HepG2 (cell line): ENCODE measurements at regions not wholly inside any gene's neighbourhood (a gene's known extent, or its start where the extent isn't known, plus 50 kb on each side); places are given as distances from the start of the nearest gene placed in this dataset.

Experiments used
- ATAC-seq: fragments of 200-7000 bp; cut with Tn5 transposase; 3 replicates; pipeline ENCODE4 v1.9.1; 2020; ENCODE audit warnings: mild to moderate bottlenecking, moderate library complexity
- BruUV-seq: library from RNA; stranded (reverse); fragments of 400-500 nt; replicated peaks from 2 replicates; lab custom pipeline; 2021; lab: Mats Ljungman, UMichigan
- CTCF ChIA-PET: fragments of 300-600 bp; formaldehyde crosslinking; extraction: SDS; loops from one replicate; lab custom pipeline; 2021; ENCODE audit warnings: low total read pairs, inconsistent platforms, low intra/inter-chr PET ratio; lab: Yijun Ruan, JAX
- POLR2A ChIA-PET: fragments of 350-600 bp; sonication (Branson Sonifier 250); formaldehyde crosslinking; loops from one replicate; lab custom pipeline; 2020; ENCODE audit warnings: antibody characterized with exemption, inconsistent platforms; lab: Yijun Ruan, JAX
- DNase-seq: peaks from one replicate; pipeline ENCODE4 v3.0.0-alpha.2; 2015; ENCODE audit warnings: low spot score
- FAIRE-seq: peaks from 3 replicates; lab custom pipeline; 2011; peaks lifted over from hg19 to GRCh38; lab: Jason Lieb, UNC
- H2AFZ ChIP-seq: one replicate; pipeline ENCODE4 v1.6.1; 2011; ENCODE audit warnings: low read length, inconsistent platforms
- H3K27ac ChIP-seq: fragments of 300-600 bp; 3 replicates; pipeline ENCODE4 v1.8.0; 2011; ENCODE audit warnings: mixed run types, mild to moderate bottlenecking, mixed read lengths, low read length, inconsistent platforms; ENCODE audit not compliant: insufficient read depth; ENCODE audit errors: extremely low read length
- H3K27me3 ChIP-seq, 2 experiments: fragments of 200-600 bp in 1 of 2; 2 replicates in 1 of 2; 3 replicates in 1 of 2; pipeline versions ENCODE4 v1.6.0 to v1.8.0; 2011; ENCODE audit warnings: low read length in 2 of 2, mild to moderate bottlenecking in 2 of 2, moderate library complexity in 2 of 2, inconsistent platforms in 1 of 2; ENCODE audit not compliant: insufficient read depth in 2 of 2, control insufficient read depth in 1 of 2
- H3K36me3 ChIP-seq, 2 experiments: fragments of 200-600 bp in 1 of 2; replicated peaks in 1 of 2; 2 replicates in 1 of 2; 3 replicates in 1 of 2; pipeline versions ENCODE4 v1.5.1 to v1.8.0; 2011; ENCODE audit warnings: low read length in 2 of 2, inconsistent platforms in 1 of 2; ENCODE audit not compliant: insufficient read depth in 2 of 2, control insufficient read depth in 1 of 2
- H3K4me1 ChIP-seq: 2 replicates; pipeline ENCODE4 v1.5.1; 2012; ENCODE audit warnings: low read length, inconsistent platforms; ENCODE audit not compliant: insufficient read depth
- H3K4me2 ChIP-seq: 2 replicates; pipeline ENCODE4 v1.6.0; 2011; ENCODE audit warnings: low read depth, low read length, inconsistent platforms
- H3K4me3 ChIP-seq, 3 experiments: fragments of 200-600 bp in 1 of 3; sonication (generic), shearing (Covaris generic) in 1 of 3; replicated peaks in 1 of 3; 2 replicates each; pipeline ENCODE4 v1.5.1; 2011 to 2016; ENCODE audit warnings: low read length in 3 of 3, inconsistent platforms in 2 of 3, low read depth in 2 of 3, mild to moderate bottlenecking in 2 of 3, control low read depth in 1 of 3, mixed read lengths in 1 of 3; ENCODE audit not compliant: insufficient read depth in 1 of 3
- H3K79me2 ChIP-seq: one replicate; pipeline ENCODE4 v1.6.1; 2011; ENCODE audit warnings: low read length, inconsistent platforms; ENCODE audit not compliant: insufficient read depth
- H3K9ac ChIP-seq: 2 replicates; pipeline ENCODE4 v1.6.0; 2011; ENCODE audit warnings: mild to moderate bottlenecking, low read depth, low read length, inconsistent platforms; ENCODE audit not compliant: insufficient read depth
- H3K9me3 ChIP-seq: 2 replicates; pipeline ENCODE4 v1.5.1; 2012; ENCODE audit warnings: mild to moderate bottlenecking, low read length
- H4K20me1 ChIP-seq: 2 replicates; pipeline ENCODE4 v1.6.0; 2011; ENCODE audit warnings: inconsistent platforms, mild to moderate bottlenecking, low read length, moderate library complexity; ENCODE audit not compliant: insufficient read depth
- ARHGAP35 ChIP-seq: sonication (generic); formaldehyde crosslinking; IDR thresholded peaks from 2 replicates; pipeline ENCODE4 v1.9.0; 2022; ENCODE audit warnings: mild to moderate bottlenecking, inconsistent platforms, moderate library complexity, missing genetic modification reagents, borderline replicate concordance
- CHCHD3 ChIP-seq: sonication (generic); formaldehyde crosslinking; IDR thresholded peaks from 2 replicates; pipeline ENCODE4 v1.8.0; 2022; ENCODE audit warnings: mild to moderate bottlenecking, missing genetic modification reagents, moderate library complexity
- RFX5 ChIP-seq: IDR thresholded peaks from 2 replicates; pipeline ENCODE4 v1.6.1; 2011; ENCODE audit warnings: low read depth, low read length, improper control_type of control experiment
- SIX1 ChIP-seq: sonication (generic); formaldehyde crosslinking; IDR thresholded peaks from 2 replicates; pipeline ENCODE4 v1.4.0; 2020; ENCODE audit warnings: missing genetic modification reagents, borderline replicate concordance
- SP5 ChIP-seq: IDR thresholded peaks from 2 replicates; pipeline ENCODE4 v1.6.1; 2016; ENCODE audit warnings: low read depth, borderline replicate concordance
- U2AF2 ChIP-seq: fragments of 200-400 bp; formaldehyde crosslinking; IDR thresholded peaks from 2 replicates; pipeline ENCODE4 v1.6.1; 2017; ENCODE audit warnings: low read depth, mild to moderate bottlenecking, low read length
- ZFAT ChIP-seq: sonication (generic); formaldehyde crosslinking; conservative IDR thresholded peaks from 2 replicates; pipeline ENCODE4 v1.8.1; 2023; ENCODE audit warnings: missing genetic modification reagents, inconsistent platforms
- WGBS: methylation state at CpG from one replicate; pipeline ENCODE4 v1.1.6; 2017; ENCODE audit warnings: low lambda C conversion rate; 5-methylcytosine and 5-hydroxymethylcytosine counted together
- in situ Hi-C: cut with HindIII; loops from 2 replicates; pipeline ENCODE4 v1.10.0; 2017; ENCODE audit warnings: low pct_unique_long_range_greater_than_20kb; ENCODE audit not compliant: extremely low pct_ligation_motif_present
- intact Hi-C: fragments of 100-400 bp; cut with micrococcal nuclease; formaldehyde crosslinking; loops from one replicate; pipeline ENCODE4 v1.10.0; 2022; ENCODE audit not compliant: unreplicated experiment
- TF ChIP-seq, protein P1 (sequence below): sonication (generic); formaldehyde crosslinking; IDR thresholded peaks from 2 replicates; pipeline ENCODE4 v1.8.0; 2022; ENCODE audit warnings: missing genetic modification reagents, mild to moderate bottlenecking, inconsistent platforms, borderline replicate concordance
- TF ChIP-seq, protein P2 (sequence below), 2 experiments: IDR thresholded peaks; 2 replicates each; pipeline ENCODE4 v1.6.1; 2011 to 2012; ENCODE audit warnings: low read length in 2 of 2, borderline replicate concordance in 1 of 2, low read depth in 1 of 2, mild to moderate bottlenecking in 1 of 2, moderate library complexity in 1 of 2
- TF ChIP-seq, protein P3 (sequence below): sonication (generic); formaldehyde crosslinking; IDR thresholded peaks from 2 replicates; pipeline ENCODE4 v1.4.0; 2020; ENCODE audit warnings: mild to moderate bottlenecking, missing genetic modification reagents

DNA sequence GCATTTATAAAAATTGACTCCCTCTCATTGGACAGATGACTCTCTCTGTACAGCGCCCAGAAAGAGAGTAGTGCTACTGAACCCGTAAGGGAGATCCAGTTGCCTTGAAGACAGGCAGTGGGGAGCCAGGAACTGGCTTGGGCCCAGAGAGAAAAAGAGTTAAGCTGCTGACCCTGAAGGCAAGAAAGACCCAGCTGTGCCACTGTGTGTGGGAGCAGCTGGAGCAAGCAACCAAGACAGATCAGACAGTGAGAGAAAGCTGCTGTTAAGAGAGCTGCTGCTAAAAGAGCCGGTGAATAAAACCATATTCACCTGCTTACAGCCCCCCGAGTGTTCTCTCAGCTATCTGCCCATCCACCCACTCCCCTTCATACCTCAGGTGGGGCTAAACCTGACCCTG is 149.7 kb upstream of the ADAMTS16 start:
- intact Hi-C loops = no loop called here
- Histone ChIP-seq H3K4me1 (no peaks in the 10 kb centered on the region), H3K27ac (no peak overlapping the region), H3K4me3 (no peak overlapping the region), H3K36me3 (no peaks in the 10 kb centered on the region), H3K4me2 (no peak overlapping the region), H3K9ac (no peak overlapping the region), H2AFZ (no peak overlapping the region), H3K79me2 (no peaks in the 10 kb centered on the region), H3K9me3 (no peaks in the 10 kb centered on the region), H4K20me1 (no peaks in the 10 kb centered on the region), H3K27me3 (no peaks in the 10 kb centered on the region; a peak in 1 of 5 replicates)
- no peak for DNase-seq
- TF ChIP-seq CHCHD3 (CRISPR knock-in tag) (no peak), ARHGAP35 (CRISPR knock-in tag) (no peak), ZFAT (CRISPR knock-in tag) (no peak)
- TF ChIP-seq, protein P1, sequence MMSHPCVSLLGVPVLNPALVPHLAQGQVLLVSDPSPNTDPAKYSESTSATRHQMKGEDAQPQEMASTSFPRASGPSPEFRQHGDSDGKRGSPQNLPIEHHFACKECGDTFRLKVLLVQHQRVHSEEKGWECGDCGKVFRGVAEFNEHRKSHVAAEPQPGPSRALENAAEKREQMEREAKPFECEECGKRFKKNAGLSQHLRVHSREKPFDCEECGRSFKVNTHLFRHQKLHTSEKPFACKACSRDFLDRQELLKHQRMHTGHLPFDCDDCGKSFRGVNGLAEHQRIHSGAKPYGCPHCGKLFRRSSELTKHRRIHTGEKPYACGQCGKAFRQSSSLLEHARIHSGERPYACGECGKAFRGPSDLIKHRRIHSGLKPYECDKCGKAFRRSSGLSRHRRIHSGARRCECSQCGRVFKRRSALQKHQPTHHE = no peak
- WGBS = 27% methylated on average over 4 of the region's 4 CpGs
- in situ Hi-C loops = no loop called here
- no TSS peak for BruUV-seq
- POLR2A ChIA-PET = no interaction called here
- no peak for ATAC-seq
- CTCF ChIA-PET = no interaction called here
- no peak for FAIRE-seq

DNA sequence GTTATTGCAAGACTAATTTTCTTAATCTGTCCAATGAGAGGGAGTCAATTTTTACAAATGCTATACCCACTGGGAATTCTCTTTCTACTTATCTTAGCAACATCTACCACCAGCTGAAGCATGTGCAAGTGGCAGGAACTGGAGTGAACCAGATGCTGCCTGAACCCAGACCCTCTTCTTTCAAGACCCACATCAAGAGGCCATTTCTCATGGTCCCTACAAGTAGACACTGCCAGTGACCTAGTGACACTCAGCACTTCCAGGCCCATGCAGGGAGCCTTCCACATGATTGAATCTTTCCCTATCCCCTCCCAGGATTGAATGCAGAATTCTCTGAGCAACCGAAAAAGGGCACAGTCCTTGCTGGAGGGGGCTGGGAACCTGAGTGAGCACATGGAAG is 148.2 kb upstream of the ADAMTS16 start:
- H2AFZ ChIP-seq = no peak overlapping the region
- no TSS peak for BruUV-seq
- 43% methylated on average over 1 of the region's 1 CpG for WGBS
- H3K9ac ChIP-seq = no peak overlapping the region
- FAIRE-seq = no peak
- in situ Hi-C loops = no loop called here
- POLR2A ChIA-PET = no interaction called here
- no peak for DNase-seq
- no peaks in the 10 kb centered on the region for H4K20me1 ChIP-seq
- H3K27ac ChIP-seq = no peak overlapping the region
- no peak for TF ChIP-seq SIX1 (CRISPR knock-in tag)
- TF ChIP-seq SP5 = no peak
- TF ChIP-seq, protein P2, sequence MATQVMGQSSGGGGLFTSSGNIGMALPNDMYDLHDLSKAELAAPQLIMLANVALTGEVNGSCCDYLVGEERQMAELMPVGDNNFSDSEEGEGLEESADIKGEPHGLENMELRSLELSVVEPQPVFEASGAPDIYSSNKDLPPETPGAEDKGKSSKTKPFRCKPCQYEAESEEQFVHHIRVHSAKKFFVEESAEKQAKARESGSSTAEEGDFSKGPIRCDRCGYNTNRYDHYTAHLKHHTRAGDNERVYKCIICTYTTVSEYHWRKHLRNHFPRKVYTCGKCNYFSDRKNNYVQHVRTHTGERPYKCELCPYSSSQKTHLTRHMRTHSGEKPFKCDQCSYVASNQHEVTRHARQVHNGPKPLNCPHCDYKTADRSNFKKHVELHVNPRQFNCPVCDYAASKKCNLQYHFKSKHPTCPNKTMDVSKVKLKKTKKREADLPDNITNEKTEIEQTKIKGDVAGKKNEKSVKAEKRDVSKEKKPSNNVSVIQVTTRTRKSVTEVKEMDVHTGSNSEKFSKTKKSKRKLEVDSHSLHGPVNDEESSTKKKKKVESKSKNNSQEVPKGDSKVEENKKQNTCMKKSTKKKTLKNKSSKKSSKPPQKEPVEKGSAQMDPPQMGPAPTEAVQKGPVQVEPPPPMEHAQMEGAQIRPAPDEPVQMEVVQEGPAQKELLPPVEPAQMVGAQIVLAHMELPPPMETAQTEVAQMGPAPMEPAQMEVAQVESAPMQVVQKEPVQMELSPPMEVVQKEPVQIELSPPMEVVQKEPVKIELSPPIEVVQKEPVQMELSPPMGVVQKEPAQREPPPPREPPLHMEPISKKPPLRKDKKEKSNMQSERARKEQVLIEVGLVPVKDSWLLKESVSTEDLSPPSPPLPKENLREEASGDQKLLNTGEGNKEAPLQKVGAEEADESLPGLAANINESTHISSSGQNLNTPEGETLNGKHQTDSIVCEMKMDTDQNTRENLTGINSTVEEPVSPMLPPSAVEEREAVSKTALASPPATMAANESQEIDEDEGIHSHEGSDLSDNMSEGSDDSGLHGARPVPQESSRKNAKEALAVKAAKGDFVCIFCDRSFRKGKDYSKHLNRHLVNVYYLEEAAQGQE (IDR thresholded peaks at IDR 0.05; ENCODE audit: borderline replicate concordance in 1 of 2, low read depth in 1 of 2, low read length in 2 of 2) = no peak
- TF ChIP-seq U2AF2 = no peak
- TF ChIP-seq, protein P3, sequence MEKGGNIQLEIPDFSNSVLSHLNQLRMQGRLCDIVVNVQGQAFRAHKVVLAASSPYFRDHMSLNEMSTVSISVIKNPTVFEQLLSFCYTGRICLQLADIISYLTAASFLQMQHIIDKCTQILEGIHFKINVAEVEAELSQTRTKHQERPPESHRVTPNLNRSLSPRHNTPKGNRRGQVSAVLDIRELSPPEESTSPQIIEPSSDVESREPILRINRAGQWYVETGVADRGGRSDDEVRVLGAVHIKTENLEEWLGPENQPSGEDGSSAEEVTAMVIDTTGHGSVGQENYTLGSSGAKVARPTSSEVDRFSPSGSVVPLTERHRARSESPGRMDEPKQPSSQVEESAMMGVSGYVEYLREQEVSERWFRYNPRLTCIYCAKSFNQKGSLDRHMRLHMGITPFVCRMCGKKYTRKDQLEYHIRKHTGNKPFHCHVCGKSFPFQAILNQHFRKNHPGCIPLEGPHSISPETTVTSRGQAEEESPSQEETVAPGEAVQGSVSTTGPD (CRISPR knock-in tag) = no peak
- TF ChIP-seq RFX5 = no peak
- TF ChIP-seq, all 625 proteins: peak for 0
- CTCF ChIA-PET = no interaction called here
- ATAC-seq = no peak
- Histone ChIP-seq H3K4me1 (no peaks in the 10 kb centered on the region), H3K27me3 (no peaks in the 10 kb centered on the region; a peak in 1 of 5 replicates), H3K79me2 (no peaks in the 10 kb centered on the region), H3K4me2 (no peak overlapping the region), H3K36me3 (no peaks in the 10 kb centered on the region), H3K4me3 (no peak overlapping the region), H3K9me3 (no peaks in the 10 kb centered on the region)
- intact Hi-C loops = no loop called here
